K562 (cell line): ENCODE measurements at regions not wholly inside any gene's neighbourhood (a gene's known extent, or its start where the extent isn't known, plus 50 kb on each side); places are given as distances from the start of the nearest gene placed in this dataset.

Source experiments
- ATAC-seq: fragments of 200-7000 bp; cut with Tn5 transposase; 3 replicates; pipeline ENCODE4 v1.9.1; 2020; ENCODE audit warnings: moderate library complexity
- BruUV-seq: library from RNA; stranded (reverse); fragments of 400-500 nt; replicated peaks from 2 replicates; lab custom pipeline; 2021; lab: Mats Ljungman, UMichigan
- CTCF ChIA-PET: fragments of 300-600 bp; formaldehyde crosslinking; extraction: SDS; loops from one replicate; lab custom pipeline; 2021; ENCODE audit warnings: low intra/inter-chr PET ratio; lab: Yijun Ruan, JAX
- POLR2A ChIA-PET: fragments of 300-600, 350-650 bp; sonication (Branson Sonifier 250); formaldehyde crosslinking; extraction: SDS; loops from one replicate; lab custom pipeline; 2021; ENCODE audit warnings: antibody characterized with exemption, inconsistent platforms; lab: Yijun Ruan, JAX
- DNase-seq, 4 experiments: peaks; one replicate each; pipeline versions ENCODE4 v3.0.0 to v3.0.0-alpha.2; 2011 to 2018; ENCODE audit warnings: low spot score in 3 of 4, mixed read lengths in 3 of 4; ENCODE audit errors: extremely low read depth in 1 of 4
- FAIRE-seq: peaks from 2 replicates; lab custom pipeline; 2011; peaks lifted over from hg19 to GRCh38; lab: Jason Lieb, UNC
- H2AFZ ChIP-seq: 2 replicates; pipeline ENCODE4 v1.6.0; 2011; ENCODE audit warnings: low read depth, low read length, control low read depth, inconsistent platforms
- H3K27ac ChIP-seq: fragments of 200-600 bp; 3 replicates; pipeline ENCODE4 v1.8.0; 2011; ENCODE audit warnings: low read depth, mild to moderate bottlenecking, control low read depth, inconsistent platforms, low read length, moderate library complexity, mixed read lengths; ENCODE audit errors: extremely low read depth
- H3K27me3 ChIP-seq, 2 experiments: fragments of 300-600 bp in 1 of 2; 2 replicates in 1 of 2; 3 replicates in 1 of 2; pipeline versions ENCODE4 v1.6.0 to v1.8.0; 2011; ENCODE audit warnings: inconsistent platforms in 2 of 2, low read length in 2 of 2, mild to moderate bottlenecking in 1 of 2, mixed read lengths in 1 of 2, moderate library complexity in 1 of 2; ENCODE audit not compliant: control insufficient read depth in 2 of 2, insufficient read depth in 2 of 2
- H3K36me3 ChIP-seq: fragments of 300-600 bp; 3 replicates; pipeline ENCODE4 v1.8.0; 2011; ENCODE audit warnings: mild to moderate bottlenecking, low read length, inconsistent platforms; ENCODE audit not compliant: control insufficient read depth, insufficient read depth
- H3K4me1 ChIP-seq, 2 experiments: fragments of 200-600 bp in 1 of 2; replicated peaks in 1 of 2; 2 replicates in 1 of 2; 3 replicates in 1 of 2; pipeline versions ENCODE4 v1.5.1 to v1.8.0; 2011; ENCODE audit warnings: inconsistent platforms in 2 of 2, low read length in 2 of 2, mild to moderate bottlenecking in 1 of 2, mixed read lengths in 1 of 2, moderate library complexity in 1 of 2; ENCODE audit not compliant: control insufficient read depth in 2 of 2, insufficient read depth in 2 of 2
- H3K4me2 ChIP-seq: 2 replicates; pipeline ENCODE4 v1.6.1; 2011; ENCODE audit warnings: low read length, control low read depth, inconsistent platforms, mixed read lengths; ENCODE audit not compliant: insufficient read depth
- H3K4me3 ChIP-seq: fragments of 200-600 bp; sonication (generic), shearing (Covaris generic); 2 replicates; pipeline ENCODE4 v1.5.1; 2016; ENCODE audit warnings: control low read depth, inconsistent platforms
- H3K79me2 ChIP-seq: fragments of 200-600 bp; 3 replicates; pipeline ENCODE4 v1.8.0; 2011; ENCODE audit warnings: low read length, inconsistent platforms; ENCODE audit not compliant: control insufficient read depth, insufficient read depth
- H3K9ac ChIP-seq, 2 experiments: 2 replicates each; pipeline versions ENCODE4 v1.6.0 to v1.6.1; 2011; ENCODE audit warnings: low read depth in 2 of 2, low read length in 2 of 2, control low read depth in 1 of 2, inconsistent platforms in 1 of 2, mild to moderate bottlenecking in 1 of 2, mixed read lengths in 1 of 2; ENCODE audit not compliant: insufficient read depth in 1 of 2
- H3K9me1 ChIP-seq: one replicate; pipeline ENCODE4 v1.6.0; 2011; ENCODE audit warnings: inconsistent platforms, mild to moderate bottlenecking, low read length, moderate library complexity; ENCODE audit not compliant: control insufficient read depth, insufficient read depth
- H3K9me3 ChIP-seq: replicated peaks from 2 replicates; pipeline ENCODE4 v1.5.1; 2011; ENCODE audit warnings: low read depth, low read length, inconsistent platforms; ENCODE audit not compliant: control insufficient read depth, insufficient read depth
- H4K20me1 ChIP-seq: replicated peaks from 2 replicates; pipeline ENCODE4 v1.6.1; 2011; ENCODE audit warnings: low read length, inconsistent platforms, mixed read lengths; ENCODE audit not compliant: control insufficient read depth, insufficient read depth
- E2F8 ChIP-seq: fragments of 450-650 bp; IDR thresholded peaks from 2 replicates; pipeline ENCODE4 v1.7.1; 2018; ENCODE audit warnings: mild to moderate bottlenecking, low read depth; ENCODE audit not compliant: partially characterized antibody
- EGR1 ChIP-seq: fragments of 450-650 bp; conservative IDR thresholded peaks from 2 replicates; pipeline ENCODE4 v1.6.1; 2017; ENCODE audit warnings: mild to moderate bottlenecking
- KHSRP ChIP-seq: fragments of 450-650 bp; IDR thresholded peaks from 2 replicates; pipeline ENCODE4 v1.6.1; 2017
- MGA ChIP-seq: fragments of 450-650 bp; IDR thresholded peaks from 2 replicates; pipeline ENCODE4 v1.6.1; 2016; ENCODE audit warnings: mild to moderate bottlenecking, moderate library complexity
- SRSF3 ChIP-seq: fragments of 200-400 bp; formaldehyde crosslinking; IDR thresholded peaks from 2 replicates; pipeline ENCODE4 v1.6.1; 2016; ENCODE audit warnings: mild to moderate bottlenecking, low read length, moderate library complexity; ENCODE audit not compliant: insufficient read depth
- TRIM28 ChIP-seq: fragments of 450-650 bp; IDR thresholded peaks from 2 replicates; pipeline ENCODE4 v1.6.1; 2017
- ZNF224 ChIP-seq: sonication (generic); formaldehyde crosslinking; IDR thresholded peaks from 2 replicates; pipeline ENCODE4 v1.8.0; 2022; ENCODE audit warnings: mild to moderate bottlenecking, missing genetic modification reagents
- WGBS: fragments of 100-300 bp; shearing (Covaris generic); methylation state at CpG from one replicate; pipeline ENCODE4 v1.1.6; 2016; ENCODE audit warnings: low coverage, mixed read lengths; ENCODE audit not compliant: insufficient coverage; ENCODE audit errors: missing lambda C conversion rate; 5-methylcytosine and 5-hydroxymethylcytosine counted together
- in situ Hi-C: fragments of 300-500 bp; cut with MboI; formaldehyde crosslinking; loops from 4 replicates; pipeline ENCODE4 v1.15.0; 2018; ENCODE audit warnings: inconsistent platforms, mixed read lengths
- intact Hi-C: fragments of 100-400 bp; cut with micrococcal nuclease; formaldehyde crosslinking; loops from 2 replicates; pipeline ENCODE4 v1.14.2; 2022

- ChIA-PET CTCF (no interaction called here), POLR2A (no interaction called here)
- Histone ChIP-seq H3K4me3 (no peak overlapping the region), H3K79me2 (no peaks in the 10 kb centered on the region), H3K4me1 (no peaks in the 10 kb centered on the region), H3K4me2 (no peak overlapping the region), H2AFZ (no peak overlapping the region), H4K20me1 (no peaks in the 10 kb centered on the region), H3K36me3 (no peaks in the 10 kb centered on the region), H3K27me3 (no peaks in the 10 kb centered on the region), H3K27ac (no peak overlapping the region), H3K9ac (no peak overlapping the region), H3K9me3 (peaks cover 3% of the 10 kb centered on the region; the same call in 1 of the 2 replicates), H3K9me1 (no peaks in the 10 kb centered on the region)
- in situ Hi-C loops (no loop called here), intact Hi-C loops (no loop called here)
- TF ChIP-seq MGA (no peak), E2F8 (no peak), TRIM28 (no peak), EGR1 (no peak), KHSRP (no peak), SRSF3 (no peak), ZNF224 (CRISPR knock-in tag) (no peak)
- WGBS = 0% methylated on average over 1 of the region's 1 CpG
- BruUV-seq = no TSS peak
- ATAC-seq (no peak), DNase-seq (no peak), FAIRE-seq (no peak)
Observed at GRCh38 chr4:188867796-188868195, 728.6 kb downstream of the TRIML1 start.
